Tibial nerve (tissue), 4 donors: ENCODE measurements at regions not wholly inside any gene's neighbourhood (a gene's known extent, or its start where the extent isn't known, plus 50 kb on each side); places are given as distances from the start of the nearest gene placed in this dataset.
"Not testable (repeated sequence)": the region's sequence is repeated elsewhere in the genome, so short reads cannot be mapped to it uniquely, and the experiment has no call there.

Experiments used
- DNase-seq, 2 donors: peaks; one replicate each; pipeline ENCODE4 v3.0.0-alpha.2; 2019; ENCODE audit warnings: low spot score in 2 of 2
- H3K27ac ChIP-seq, 4 donors: fragments of 200-600 bp; sonication (generic) in 3 of 4; one replicate each; pipeline ENCODE4 v1.5.1; 2017 to 2019; ENCODE audit warnings: mild to moderate bottlenecking in 1 of 4
- H3K27me3 ChIP-seq, 2 donors: fragments of 200-600 bp; sonication (generic) in 1 of 2; one replicate each; pipeline versions ENCODE4 v1.5.1 to v1.6.0; 2017 to 2019
- H3K36me3 ChIP-seq, 3 donors: fragments of 200-600 bp; sonication (generic); one replicate each; pipeline ENCODE4 v1.5.1; 2018 to 2019
- H3K4me1 ChIP-seq, 4 donors: fragments of 200-600 bp; sonication (generic) in 3 of 4; one replicate each; pipeline ENCODE4 v1.5.1; 2017 to 2019
- H3K4me3 ChIP-seq, 4 donors: fragments of 200-600 bp; sonication (generic) in 3 of 4; one replicate each; pipeline ENCODE4 v1.5.1; 2017 to 2019; ENCODE audit warnings: mild to moderate bottlenecking in 1 of 4, moderate library complexity in 1 of 4
- H3K9me3 ChIP-seq, 4 donors: fragments of 200-600 bp; sonication (generic) in 3 of 4; one replicate each; pipeline ENCODE4 v1.5.1; 2017 to 2019
- EP300 ChIP-seq, 2 donors: sonication (generic); formaldehyde crosslinking; IDR thresholded peaks; one replicate each; pipeline ENCODE4 v1.6.1; 2017; ENCODE audit warnings: antibody characterized with exemption in 2 of 2, mild to moderate bottlenecking in 1 of 2
- POLR2A ChIP-seq, 2 donors: fragments of 450-650 bp; IDR thresholded peaks; one replicate each; pipeline ENCODE4 v1.6.1; 2017; ENCODE audit warnings: antibody characterized with exemption in 2 of 2, mild to moderate bottlenecking in 2 of 2, moderate library complexity in 2 of 2
- WGBS, 2 donors: methylation state at CpG; one replicate each; pipeline ENCODE4 v1.1.5; 2018; 5-methylcytosine and 5-hydroxymethylcytosine counted together
- TF ChIP-seq, protein P1 (sequence below), 5 experiments: fragments of 200-600 bp in 3 of 5; fragments of 450-650 bp in 2 of 5; sonication (generic) in 3 of 5; IDR thresholded peaks; one replicate each; pipeline ENCODE4 v1.5.1; 2016 to 2019; ENCODE audit warnings: antibody characterized with exemption in 5 of 5, mild to moderate bottlenecking in 3 of 5, moderate library complexity in 2 of 5

- H3K27ac ChIP-seq, result no peak overlapping the region
- TF ChIP-seq POLR2A (IDR thresholded peaks at IDR 0.05), result no peak
- TF ChIP-seq, protein P1, sequence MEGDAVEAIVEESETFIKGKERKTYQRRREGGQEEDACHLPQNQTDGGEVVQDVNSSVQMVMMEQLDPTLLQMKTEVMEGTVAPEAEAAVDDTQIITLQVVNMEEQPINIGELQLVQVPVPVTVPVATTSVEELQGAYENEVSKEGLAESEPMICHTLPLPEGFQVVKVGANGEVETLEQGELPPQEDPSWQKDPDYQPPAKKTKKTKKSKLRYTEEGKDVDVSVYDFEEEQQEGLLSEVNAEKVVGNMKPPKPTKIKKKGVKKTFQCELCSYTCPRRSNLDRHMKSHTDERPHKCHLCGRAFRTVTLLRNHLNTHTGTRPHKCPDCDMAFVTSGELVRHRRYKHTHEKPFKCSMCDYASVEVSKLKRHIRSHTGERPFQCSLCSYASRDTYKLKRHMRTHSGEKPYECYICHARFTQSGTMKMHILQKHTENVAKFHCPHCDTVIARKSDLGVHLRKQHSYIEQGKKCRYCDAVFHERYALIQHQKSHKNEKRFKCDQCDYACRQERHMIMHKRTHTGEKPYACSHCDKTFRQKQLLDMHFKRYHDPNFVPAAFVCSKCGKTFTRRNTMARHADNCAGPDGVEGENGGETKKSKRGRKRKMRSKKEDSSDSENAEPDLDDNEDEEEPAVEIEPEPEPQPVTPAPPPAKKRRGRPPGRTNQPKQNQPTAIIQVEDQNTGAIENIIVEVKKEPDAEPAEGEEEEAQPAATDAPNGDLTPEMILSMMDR (IDR thresholded peaks at IDR 0.05), result no peak
- TF ChIP-seq EP300 (IDR thresholded peaks at IDR 0.05), result no peak
- 84 to 88% methylated on average over 5 of the region's 5 CpGs for WGBS, 2 donors
- H3K9me3 ChIP-seq, result peaks cover 0 to 13% (median 3%) of the 10 kb centered on the region in 4 donors
- peaks cover 0 to 4% (median 0%) of the 10 kb centered on the region in 4 donors for H3K4me1 ChIP-seq
- no peak for DNase-seq
- no peak overlapping the region for H3K4me3 ChIP-seq
- H3K36me3 ChIP-seq, result no peaks in the 10 kb centered on the region
- H3K27me3 ChIP-seq, result no peaks in the 10 kb centered on the region
Measured at GRCh38 chr12:105641749-105642148, 311.3 kb downstream of the C12orf75 start.

DNA sequence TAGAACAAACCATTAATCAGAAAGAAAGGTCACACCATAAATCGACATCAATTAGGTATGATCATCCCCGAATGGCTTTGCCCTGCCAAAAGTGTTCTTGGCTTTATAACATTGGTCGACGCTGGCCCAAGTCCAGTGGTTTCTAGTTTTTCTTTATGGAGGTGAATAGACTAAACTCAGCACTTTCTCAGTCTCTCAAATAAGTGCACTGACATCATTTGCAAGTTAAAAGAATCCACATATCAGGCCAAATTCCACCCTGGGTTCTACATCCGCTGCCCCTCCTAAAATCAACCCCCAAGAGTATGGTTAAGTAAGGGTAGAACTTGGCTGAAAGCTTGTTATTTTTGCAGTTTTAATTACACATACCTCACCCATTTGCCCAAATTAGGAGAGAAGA, 314.3 kb downstream of the C12orf75 start:
- Histone ChIP-seq H3K36me3 (no peaks in the 10 kb centered on the region), H3K27me3 (no peaks in the 10 kb centered on the region), H3K4me1 (peaks cover 0 to 4% (median 0%) of the 10 kb centered on the region in 4 donors), H3K27ac (peak overlapping the region in 2 of 4 donors; percentile 11 to 49), H3K4me3 (no peak overlapping the region), H3K9me3 (peaks cover 0 to 4% (median 0%) of the 10 kb centered on the region in 4 donors)
- 52 to 71% methylated on average over 5 of the region's 5 CpGs for WGBS, 2 donors
- TF ChIP-seq EP300 (IDR thresholded peaks at IDR 0.05), result peak in 1 of 2 donors; percentile 33
- TF ChIP-seq POLR2A (IDR thresholded peaks at IDR 0.05), result no peak
- TF ChIP-seq, protein P1 (IDR thresholded peaks at IDR 0.05), result no peak
- peak in 1 of 2 donors; percentile 42 for DNase-seq

DNA sequence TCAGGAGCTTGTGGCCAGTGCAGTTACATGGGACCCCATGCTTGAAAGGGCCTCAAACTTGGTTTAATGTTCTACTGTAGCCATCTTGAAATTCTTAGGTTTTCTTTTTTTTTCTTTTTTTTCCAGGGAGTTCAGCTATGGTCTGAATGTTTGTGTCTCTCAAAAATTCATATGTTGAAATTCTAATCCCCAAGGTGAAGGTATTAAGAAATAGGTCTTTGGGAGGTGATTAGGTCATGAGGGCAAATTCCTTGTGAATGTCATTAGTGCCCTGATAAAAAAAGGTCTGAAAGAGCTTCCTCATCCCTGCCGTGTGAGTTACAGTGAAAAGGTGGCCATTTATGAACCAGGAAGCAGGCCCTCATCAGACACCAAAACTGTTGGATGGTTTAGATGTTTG, 324.1 kb downstream of the C12orf75 start:
- Histone ChIP-seq H3K4me3 (no peak overlapping the region), H3K27ac (peak overlapping the region in 2 of 4 donors; percentile 10 to 50), H3K4me1 (peaks cover 0 to 32% (median 0%) of the 10 kb centered on the region in 4 donors), H3K27me3 (no peaks in the 10 kb centered on the region), H3K36me3 (no peaks in the 10 kb centered on the region), H3K9me3 (peaks cover 0 to 6% (median 0%) of the 10 kb centered on the region in 4 donors)
- TF ChIP-seq EP300 (IDR thresholded peaks at IDR 0.05) (peak in 1 of 2 donors; percentile 74), POLR2A (IDR thresholded peaks at IDR 0.05) (no peak)
- TF ChIP-seq, protein P1 (IDR thresholded peaks at IDR 0.05), result no peak
- 36 to 37% methylated on average over 1 of the region's 1 CpG for WGBS, 2 donors
- DNase-seq, result peak in 1 of 2 donors; percentile 50

GRCh38 chr12:105658389-105658788, 327.9 kb downstream of the C12orf75 start:
- H3K27me3 ChIP-seq, result no peaks in the 10 kb centered on the region
- H3K27ac ChIP-seq, result peak overlapping the region in 2 of 4 donors; percentile 73 to 78
- TF ChIP-seq, protein P1 (IDR thresholded peaks at IDR 0.05), result no peak
- TF ChIP-seq EP300 (IDR thresholded peaks at IDR 0.05) (peak in 1 of 2 donors; percentile 36), POLR2A (IDR thresholded peaks at IDR 0.05) (no peak)
- DNase-seq, result no peak
- WGBS, 2 donors, result 51 to 64% methylated on average over 2 of the region's 2 CpGs
- H3K9me3 ChIP-seq, result no peaks in the 10 kb centered on the region
- H3K36me3 ChIP-seq, result no peaks in the 10 kb centered on the region
- H3K4me1 ChIP-seq, result peaks cover 0 to 43% (median 0%) of the 10 kb centered on the region in 4 donors
- no peak overlapping the region for H3K4me3 ChIP-seq

- Histone ChIP-seq H3K4me1 (peaks cover 0 to 33% (median 0%) of the 10 kb centered on the region in 4 donors), H3K4me3 (no peak overlapping the region), H3K9me3 (no peaks in the 10 kb centered on the region), H3K27me3 (no peaks in the 10 kb centered on the region), H3K27ac (peak overlapping the region in 3 of 4 donors; percentile 1 to 78 (median 73)), H3K36me3 (no peaks in the 10 kb centered on the region)
- TF ChIP-seq EP300 (IDR thresholded peaks at IDR 0.05), result peak in 1 of 2 donors; percentile 66
- TF ChIP-seq, protein P1 (IDR thresholded peaks at IDR 0.05), result no peak
- peak; percentile 28 to 44 for DNase-seq
- 30 to 32% methylated on average over 2 of the region's 2 CpGs for WGBS, 2 donors
Measured at GRCh38 chr12:105659355-105660075, 329.0 kb downstream of the C12orf75 start.

- H3K4me3 ChIP-seq, H3K36me3 ChIP-seq, H3K27ac ChIP-seq, DNase-seq, H3K4me1 ChIP-seq, H3K27me3 ChIP-seq, H3K9me3 ChIP-seq: not testable (repeated sequence)
- 76 to 80% methylated on average over 1 of the region's 1 CpG for WGBS, 2 donors
Measured at GRCh38 chr12:105664765-105665164, 334.3 kb downstream of the C12orf75 start.
